ENCODE measurements at regions not wholly inside any gene's neighbourhood (a gene's known extent, or its start where the extent isn't known, plus 50 kb on each side); places are given as distances from the start of the nearest gene placed in this dataset.
"Not testable (repeated sequence)": the region's sequence is repeated elsewhere in the genome, so short reads cannot be mapped to it uniquely, and the experiment has no call there.

DNA sequence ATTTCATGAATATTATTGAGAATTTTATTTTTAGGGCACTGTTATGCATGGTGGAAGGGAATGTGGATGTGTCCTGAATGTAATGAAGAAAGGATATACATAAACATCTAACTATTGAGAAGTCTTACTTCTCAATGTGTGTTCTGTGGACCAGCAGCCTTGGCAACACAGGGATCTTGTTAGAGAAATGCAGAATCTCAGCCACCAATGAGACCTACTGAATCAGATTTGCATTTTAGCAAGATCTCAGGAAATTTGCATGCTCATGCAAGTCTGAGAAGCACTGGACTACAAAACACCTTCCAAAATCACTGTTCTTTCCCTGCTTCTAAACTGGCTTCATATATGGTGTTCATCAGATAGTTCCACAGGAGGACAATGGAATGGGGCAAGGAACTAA, 139.7 kb upstream of the WDFY3 start:
- no peak for DNase-seq (ENCODE audit: low spot score)

DNA sequence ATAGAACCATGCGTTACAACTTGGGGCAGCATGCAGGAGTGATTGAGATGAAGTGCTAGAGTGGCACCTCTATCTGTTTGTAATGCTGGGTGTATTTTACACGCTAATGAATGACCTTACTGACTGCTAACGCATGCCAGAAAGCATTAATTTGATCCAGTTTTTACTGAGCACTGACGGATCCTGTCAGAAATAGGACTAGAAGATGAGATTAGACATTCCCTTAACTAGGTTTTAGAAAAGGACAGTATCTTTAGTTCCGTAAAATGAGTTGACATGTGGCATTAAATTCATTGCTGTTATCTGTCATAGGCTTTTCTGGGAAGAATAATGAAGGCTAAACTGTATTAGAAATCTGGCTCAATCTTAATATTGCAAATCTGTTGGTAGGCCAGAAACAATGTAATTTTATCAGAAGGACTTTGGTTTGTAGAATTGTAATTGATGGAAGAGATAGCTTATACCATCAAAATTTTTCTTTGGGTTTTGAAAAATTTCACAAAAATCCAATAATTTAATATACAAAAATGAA, 140.4 kb upstream of the WDFY3 start:
- no peak for DNase-seq (ENCODE audit: low spot score)

DNA sequence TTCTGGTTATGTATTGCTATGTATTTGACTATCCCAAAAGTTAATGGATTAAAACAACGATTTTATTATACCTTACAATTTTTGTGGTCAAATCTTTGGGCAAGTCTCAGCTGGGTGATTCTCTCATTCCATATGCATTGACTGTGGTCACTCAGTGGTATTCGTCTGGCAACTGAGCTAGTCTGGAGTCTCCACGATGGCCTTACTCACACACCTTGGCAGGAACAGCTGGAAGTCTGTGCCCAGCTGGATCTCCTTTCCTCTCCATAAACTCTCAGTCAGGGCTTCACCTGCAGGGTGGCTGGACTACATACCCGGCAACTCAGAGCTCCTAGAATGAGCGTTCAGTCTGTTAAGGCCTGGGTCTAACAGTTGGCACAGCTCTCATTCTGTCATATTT, 141.1 kb upstream of the WDFY3 start:
- no peak for DNase-seq (ENCODE audit: low spot score)

DNA sequence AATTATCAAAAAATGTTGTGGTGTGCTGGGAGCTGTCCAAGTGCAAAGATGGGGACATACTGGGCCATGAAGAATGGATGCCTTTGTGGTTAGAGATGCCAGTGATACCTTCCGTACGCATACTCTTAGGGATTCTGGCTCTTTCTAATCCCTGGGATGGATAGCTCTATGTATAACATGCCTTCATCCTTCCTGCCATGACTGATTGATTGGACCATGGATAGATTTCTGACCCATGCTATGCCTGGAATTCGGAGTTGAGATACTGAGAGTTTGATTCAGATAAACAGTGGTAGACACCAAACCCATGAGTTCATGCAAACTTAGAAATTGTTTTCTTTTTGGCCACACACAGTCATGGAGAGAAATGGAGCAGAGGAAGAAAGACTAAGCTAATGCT, 147.2 kb upstream of the WDFY3 start:
- DNase-seq (ENCODE audit: low spot score) = no peak

DNA sequence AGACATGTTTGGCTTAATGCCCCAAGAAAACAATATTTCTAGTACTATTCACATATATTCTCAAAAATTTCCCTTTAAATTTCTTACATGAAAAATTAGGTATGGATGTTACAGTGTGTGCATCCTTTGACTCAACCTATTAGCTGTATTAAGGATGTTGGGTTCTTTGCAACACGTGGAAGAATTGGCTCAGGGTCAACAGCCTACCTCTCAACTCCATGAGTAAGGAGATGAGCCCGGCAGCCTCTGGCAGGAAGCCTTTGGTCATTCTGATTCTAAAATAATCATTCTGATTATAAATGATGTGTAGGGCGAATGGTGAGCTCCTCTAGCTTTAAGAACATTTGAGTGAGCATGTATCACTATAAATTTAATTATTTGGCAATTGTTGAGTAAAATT, 148.0 kb upstream of the WDFY3 start:
- DNase-seq (ENCODE audit: low spot score) = no peak

DNA sequence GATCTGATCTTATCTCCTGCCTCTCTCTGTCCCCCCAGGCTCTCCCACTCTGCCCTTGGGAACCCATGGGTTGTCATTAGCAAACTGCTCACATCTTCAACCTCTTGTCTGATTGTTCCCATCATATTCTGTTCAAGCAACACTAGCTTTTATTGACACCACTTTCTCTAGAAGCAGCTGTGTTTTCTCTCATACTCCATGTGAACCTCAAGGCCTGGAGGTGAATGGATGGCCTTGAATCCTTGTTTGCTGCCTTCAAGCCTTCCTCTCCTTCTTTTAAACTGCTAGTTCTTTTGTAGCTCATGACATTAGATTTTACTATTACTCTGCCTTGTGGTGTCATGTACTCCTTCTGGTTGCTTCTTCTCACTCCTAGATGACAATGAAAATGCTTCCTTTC, 149.5 kb upstream of the WDFY3 start:
- DNase-seq (ENCODE audit: low spot score) = no peak

DNA sequence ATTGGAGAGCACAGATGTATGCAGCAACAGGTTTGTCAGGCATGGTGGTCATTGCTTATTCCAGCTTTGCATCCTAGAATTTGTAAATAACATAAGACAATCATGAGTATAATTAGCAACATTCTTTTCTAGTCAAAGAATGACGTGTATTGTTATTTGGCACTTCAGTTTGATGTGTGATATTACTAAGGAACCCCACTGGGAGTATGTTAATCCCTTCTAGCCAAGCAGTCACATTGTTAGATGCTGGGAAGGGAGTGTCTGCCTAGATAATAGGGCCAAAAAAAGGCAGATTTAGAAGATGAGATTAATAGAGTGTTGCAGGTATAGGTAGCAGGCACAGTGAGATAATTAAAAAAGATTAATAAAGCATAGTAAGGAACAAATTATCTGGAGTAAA, 159.2 kb upstream of the WDFY3 start:
- no peak for DNase-seq (ENCODE audit: low spot score)

DNA sequence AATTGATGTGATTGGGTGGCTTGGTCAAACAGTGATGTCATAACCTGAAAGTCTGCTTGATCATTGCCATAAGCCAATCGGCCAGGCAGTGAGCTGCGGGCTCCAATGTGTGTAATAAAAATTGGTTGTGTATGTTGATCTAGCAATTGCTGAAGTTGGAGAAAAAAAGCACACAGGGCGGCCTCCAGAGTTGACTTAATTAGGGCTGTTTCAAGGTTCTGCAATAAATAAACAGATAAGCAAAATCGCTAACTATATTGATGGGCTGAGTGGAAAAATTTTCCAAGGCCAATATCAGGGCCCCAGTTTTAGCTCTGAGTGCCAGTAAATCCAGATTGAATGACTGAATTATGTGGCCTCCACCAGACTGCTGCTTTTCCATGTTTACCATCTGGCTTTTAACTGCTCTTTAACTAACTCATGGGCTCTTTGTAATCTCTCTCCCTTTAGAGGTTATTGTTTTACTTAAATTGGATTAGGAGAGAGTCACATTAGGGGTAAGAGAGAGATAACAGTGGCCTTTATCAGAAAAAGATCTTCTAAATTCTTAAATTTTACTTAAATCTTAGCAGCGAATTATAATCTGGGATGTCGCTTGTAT, 160.6 kb upstream of the WDFY3 start:
- no peak for DNase-seq (ENCODE audit: low spot score)

DNA sequence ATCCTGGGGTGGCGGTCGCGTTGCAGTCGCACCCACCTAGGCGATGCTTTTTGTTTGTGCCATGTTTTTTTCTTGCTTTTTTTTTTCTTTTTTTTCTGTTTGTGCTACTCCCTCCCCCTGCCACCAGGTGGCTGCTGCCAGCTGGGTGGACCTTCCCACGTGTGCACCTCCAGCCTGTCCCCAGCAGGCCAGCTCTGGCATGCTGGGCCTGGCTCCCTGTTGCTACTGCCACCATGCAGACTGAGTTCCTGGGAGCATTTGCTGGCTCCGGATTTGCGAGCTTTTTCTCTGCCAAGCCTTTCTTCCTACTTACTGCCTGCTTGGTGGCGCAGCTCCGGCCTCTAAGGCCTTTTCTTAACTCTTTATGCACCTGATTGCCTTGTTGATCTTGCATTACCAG, 161.2 kb upstream of the WDFY3 start:
- no peak for DNase-seq (ENCODE audit: low spot score)

DNA sequence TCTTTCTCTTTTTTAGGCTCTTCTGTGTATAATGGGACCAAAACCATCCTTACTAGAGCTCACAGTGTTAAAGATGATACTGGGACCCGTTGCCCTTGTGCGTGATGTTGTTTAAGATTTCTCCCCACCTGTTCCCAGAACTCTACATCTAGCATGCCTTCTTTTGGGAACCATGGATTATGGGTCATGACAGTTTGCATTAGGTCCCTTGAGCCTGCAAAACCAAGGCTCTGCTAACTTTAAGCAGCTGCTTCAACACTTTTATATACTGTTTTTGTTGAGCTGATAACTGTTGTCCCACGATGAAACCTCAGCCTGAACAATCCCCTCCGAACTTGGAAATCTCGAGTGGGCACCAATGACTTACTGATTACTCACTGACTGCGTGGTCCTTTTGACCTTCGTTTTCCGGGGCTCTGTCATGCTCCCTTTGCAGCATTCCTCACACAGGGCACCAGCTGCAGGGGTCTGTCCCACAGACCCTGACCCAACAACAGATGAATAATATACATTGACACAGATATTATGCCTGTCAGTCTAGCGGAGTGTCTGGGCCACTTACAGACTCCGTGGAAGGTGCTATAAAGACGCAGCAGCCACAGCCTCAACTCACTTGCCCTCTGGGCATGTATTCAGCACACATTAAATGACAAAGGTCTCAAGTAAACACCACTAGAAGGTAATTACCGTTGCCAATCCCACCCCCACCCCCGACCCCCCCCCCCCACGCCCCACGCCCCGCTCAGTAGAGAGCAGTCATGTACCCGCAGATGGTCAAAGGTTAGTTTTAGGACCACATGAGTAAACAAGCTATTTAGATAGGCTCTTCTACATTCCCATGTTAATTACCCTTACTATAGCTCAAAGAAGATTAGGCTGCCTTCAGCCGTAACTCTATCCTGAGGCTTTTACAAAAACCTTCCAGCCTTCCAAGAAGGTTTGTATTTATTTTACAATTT, 162.0 kb upstream of the WDFY3 start:
- DNase-seq (ENCODE audit: low spot score) = no peak

DNA sequence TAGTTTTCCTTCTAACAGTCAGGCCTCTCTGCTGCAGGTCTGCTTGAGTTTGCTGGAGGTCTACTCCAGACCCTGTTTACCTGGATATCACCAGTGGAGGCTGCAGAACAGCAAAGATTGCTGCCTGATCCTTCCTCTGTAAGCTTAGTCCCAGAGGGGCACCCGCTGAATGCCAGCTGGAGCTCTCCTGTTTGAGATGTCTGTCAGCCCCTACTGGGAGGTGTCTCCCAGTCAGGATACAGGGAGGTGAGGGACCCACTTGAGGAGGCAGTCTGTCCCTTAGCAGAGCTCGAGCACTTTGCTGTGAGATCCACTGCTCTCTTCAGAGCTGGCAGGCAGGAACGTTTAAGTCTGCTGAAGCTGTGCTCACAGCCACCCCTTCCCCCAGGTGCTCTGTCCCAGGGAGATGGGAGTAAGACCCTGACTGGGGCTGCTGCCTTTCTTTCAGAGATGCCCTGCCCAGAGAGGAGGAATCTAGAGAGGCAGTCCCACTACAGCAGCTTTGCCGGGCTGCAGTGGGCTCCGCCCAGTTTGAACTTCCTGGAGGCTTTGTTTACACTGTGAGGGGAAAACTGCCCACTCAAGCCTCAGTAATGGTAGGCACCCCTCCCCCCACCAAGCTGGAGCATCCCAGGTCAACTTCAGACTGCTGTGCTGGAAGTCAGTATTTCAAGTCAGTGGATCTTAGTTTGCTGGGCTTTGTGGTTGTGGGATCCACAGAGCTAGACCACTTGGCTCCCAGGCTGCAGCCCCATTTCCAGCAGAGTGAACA, 163.1 kb upstream of the WDFY3 start:
- not testable (repeated sequence) for DNase-seq (ENCODE audit: low spot score)

DNA sequence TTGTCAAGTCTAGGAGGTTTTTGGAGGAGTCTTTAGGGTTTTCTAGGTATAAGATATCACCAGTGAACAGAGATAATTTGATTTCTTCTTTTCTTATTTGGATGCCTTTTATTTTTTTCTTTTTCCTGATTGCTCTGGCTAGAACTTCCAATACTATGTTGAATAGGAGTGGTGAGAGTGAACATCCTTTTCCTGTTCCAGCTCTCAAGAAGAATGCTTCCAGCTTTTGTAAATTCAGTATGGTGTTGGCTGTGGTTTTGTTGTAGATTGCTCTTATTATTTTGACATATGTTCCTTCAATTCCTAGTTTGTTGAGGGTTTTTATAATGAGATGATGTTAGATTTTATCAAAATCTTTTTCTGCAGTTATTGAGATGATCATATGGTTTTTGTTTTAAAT, 165.6 kb upstream of the WDFY3 start:
- no peak for DNase-seq (ENCODE audit: low spot score)

DNA sequence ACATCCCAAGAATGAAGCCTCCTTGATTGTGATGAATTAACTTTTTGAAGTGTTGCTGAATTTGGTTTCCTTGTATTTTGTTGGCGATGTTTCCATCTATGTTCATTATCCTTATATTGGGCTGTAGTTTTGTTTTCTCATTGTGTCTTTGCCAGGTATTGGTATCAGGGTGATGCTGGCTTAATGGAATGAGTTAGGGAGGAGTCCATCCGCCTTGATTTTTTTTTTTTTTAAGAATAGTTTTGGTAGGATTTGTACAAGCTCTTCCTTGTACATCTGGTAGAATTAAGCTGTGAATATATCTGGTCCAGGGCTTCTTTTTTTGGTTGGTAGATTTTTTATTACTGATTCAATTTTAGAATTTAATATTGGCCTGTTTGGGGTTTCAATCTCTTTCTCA, 166.1 kb upstream of the WDFY3 start:
- DNase-seq (ENCODE audit: low spot score) = no peak

DNA sequence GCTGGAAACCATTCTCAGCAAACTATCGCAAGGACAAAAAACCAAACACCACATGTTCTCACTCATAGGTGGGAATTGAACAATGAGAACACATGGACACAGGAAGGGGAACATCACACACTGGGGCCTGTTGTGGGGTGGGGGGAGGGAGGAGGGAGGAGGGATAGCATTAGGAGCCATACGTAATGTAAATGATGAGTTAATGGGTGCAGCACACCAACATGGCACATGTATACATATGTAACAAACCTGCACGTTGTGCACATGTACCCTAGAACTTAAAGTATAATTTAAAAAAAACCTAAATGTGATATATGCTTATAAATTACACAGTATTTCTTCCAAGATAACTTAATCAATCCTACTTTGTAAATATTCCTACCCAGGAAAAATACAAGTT, 173.3 kb upstream of the WDFY3 start:
- DNase-seq (ENCODE audit: low spot score) = not testable (repeated sequence)

DNA sequence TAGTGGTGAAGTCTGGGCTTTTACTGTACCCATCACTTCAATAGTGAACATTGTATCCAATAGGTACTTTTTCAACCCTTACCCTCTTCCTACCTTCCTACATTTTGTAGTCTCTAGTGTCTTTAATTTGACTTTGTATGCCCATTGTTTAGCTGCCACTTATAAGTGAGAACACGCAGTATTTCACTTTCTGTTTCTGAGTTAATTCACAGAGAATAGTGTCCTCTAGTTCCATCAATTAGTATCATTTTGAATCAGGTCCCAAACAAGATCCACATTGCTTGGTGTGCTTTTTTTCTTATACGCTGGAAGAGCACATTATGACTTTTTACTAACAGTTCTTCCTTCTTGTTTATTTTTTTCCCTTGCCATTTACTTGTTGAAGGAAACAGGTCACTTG, 176.0 kb upstream of the WDFY3 start:
- DNase-seq (ENCODE audit: low spot score) = no peak

DNA sequence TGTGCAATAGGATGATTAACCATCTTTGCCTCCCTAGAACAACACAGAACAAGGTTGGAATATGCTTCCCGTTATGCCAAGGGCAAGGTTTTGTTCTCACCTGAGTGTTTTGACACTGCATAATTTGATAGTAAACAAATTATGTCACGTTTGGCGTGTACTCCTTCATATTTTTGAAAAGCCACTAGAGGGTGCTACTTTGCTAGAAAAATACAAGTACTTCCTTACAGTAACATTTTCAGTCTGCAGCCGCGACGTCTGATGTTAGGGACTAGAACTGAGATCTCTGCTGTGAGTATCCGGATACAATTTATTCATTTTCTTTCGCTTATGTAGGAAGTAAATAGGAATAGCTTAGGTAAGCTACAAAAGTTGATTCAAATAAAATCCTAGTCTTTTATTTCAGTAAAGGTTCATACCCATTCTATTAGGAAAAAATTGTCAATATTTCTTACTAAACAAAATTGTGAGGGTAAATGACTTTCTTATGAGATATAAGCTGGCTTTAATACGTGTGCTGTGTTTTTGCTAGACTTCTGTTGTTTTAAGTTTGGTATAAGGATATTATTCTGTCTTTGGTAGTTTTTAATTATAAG, 181.1 kb upstream of the WDFY3 start:
- peak; percentile 2 for DNase-seq (ENCODE audit: low spot score)

DNA sequence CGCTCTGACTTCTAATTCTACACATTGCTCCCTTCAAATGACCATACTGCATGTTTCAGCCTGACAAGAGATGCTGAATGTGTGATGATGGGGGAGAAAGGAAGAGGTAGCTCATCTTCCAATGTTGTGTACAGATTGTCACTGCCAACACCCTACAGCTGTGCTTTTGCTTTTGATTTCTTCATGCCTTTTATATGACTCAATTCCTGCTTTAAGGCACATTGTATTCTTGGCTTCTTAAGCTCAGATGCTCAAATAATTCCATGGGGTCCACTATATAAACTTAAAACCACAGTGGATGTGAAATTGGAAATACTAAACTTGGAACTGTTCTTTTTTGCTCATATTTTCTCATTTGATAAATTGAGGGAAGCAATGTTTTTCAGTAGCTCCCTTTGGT, 183.2 kb upstream of the WDFY3 start:
- DNase-seq (ENCODE audit: low spot score) = no peak

DNA sequence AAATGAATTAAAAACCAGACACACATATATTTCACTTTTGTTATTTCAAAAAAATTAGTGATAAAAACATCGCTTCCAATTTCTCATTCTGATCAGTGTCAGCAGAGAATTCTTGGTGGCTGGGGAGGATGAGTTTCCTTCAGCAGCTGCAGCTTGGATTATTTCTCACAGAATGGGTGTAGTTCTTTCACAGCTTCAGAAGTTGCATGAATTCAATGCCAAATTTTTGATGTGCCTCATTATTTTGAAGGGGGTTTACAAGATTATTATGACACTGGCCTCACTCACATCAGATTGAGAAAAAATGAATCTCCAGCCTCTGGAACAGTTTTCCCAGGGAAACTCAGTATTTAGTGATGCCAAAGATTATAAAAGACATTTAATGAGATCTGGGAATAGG, 184.9 kb upstream of the WDFY3 start:
- no peak for DNase-seq (ENCODE audit: low spot score)

DNA sequence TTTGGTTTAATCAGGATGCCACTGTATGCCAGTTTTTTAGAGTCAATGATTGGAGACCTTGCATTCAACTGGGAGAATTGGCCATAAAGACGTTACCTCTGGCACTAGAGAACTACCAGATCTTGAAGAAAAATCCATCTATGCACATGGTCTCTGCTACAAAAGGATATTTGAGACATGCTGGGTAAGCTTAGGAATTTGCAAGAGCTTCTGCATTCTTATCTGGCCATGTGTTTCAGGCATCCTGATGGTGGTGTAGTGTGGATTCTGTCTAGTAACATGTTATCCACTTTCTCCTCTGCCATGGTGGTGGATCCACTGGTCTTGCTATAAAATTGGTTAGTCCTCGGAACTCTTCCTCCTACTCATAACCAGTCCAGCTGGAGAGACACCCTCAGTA, 185.3 kb upstream of the WDFY3 start:
- no peak for DNase-seq (ENCODE audit: low spot score)

DNA sequence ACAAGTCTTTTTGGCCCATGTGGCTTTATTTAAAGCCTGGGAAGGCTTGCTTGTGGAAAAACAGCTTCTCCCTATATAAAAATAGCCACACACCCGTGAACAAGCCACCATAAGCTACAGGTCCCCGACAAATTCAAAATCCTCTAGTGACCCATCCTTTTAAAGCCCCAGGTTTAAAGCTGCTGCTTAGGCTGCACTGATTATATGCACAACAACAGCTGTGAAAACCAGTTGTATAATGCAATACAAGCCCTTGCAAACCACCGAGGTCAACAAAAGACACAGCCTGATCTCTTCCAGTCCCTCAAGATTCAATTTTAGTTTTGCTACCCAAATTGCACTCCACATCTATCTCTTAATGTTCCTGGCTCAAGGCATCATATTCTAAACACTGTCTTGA, 186.0 kb upstream of the WDFY3 start:
- DNase-seq (ENCODE audit: low spot score) = no peak

DNA sequence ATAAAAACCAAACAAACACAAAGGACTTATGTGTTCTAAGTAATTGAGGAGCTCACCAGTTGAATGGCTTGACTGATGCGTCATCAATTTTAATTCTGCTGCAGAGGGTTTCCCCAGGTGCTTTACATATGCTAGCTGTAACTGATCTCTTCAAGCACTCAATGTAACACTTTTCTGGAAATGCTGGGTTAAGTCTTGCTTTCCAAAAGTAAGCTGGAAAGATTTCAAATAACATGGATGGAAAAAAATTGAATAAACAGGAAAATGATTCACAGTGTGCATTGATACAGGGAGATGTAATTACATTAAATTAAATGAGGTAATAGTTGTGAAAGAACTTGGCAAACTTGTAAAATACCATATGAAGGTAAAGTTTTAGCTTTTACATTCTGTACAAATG, 186.7 kb upstream of the WDFY3 start:
- DNase-seq (ENCODE audit: low spot score) = no peak

DNA sequence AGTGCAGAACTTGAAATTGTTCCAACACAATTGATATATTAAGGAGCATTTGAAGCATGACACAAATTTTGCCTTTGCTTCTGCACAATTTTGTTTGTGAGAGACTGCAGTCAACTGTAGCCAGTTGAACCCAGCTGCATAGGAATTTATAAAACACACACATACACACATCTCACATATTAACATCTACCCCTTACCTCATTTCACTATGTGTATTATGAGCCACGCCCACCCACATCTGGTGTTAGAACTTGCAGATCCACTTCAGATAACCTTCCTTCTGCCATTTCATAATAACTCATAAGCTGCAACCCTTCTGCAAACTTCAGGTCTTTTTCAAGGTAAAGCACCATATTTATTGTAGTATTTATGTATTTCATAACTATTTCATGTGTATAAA, 188.1 kb upstream of the WDFY3 start:
- DNase-seq (ENCODE audit: low spot score) = no peak
